PC-9 (cell line): ENCODE measurements at regions not wholly inside any gene's neighbourhood (a gene's known extent, or its start where the extent isn't known, plus 50 kb on each side); places are given as distances from the start of the nearest gene placed in this dataset.
"Not testable (repeated sequence)": the region's sequence is repeated elsewhere in the genome, so short reads cannot be mapped to it uniquely, and the experiment has no call there.

ENCODE experiments used
- BruUV-seq: library from RNA; stranded (reverse); fragments of 400-500 nt; replicated peaks from 2 replicates; lab custom pipeline; 2021; lab: Mats Ljungman, UMichigan
- CTCF ChIA-PET: fragments of 300-600 bp; sonication (Branson Sonifier 250); formaldehyde crosslinking; loops from one replicate; lab custom pipeline; 2022; ENCODE audit warnings: antibody characterized with exemption; lab: Charles Lee
- POLR2A ChIA-PET: fragments of 300-600 bp; sonication (Branson Sonifier 250); formaldehyde crosslinking; loops from one replicate; lab custom pipeline; 2022; ENCODE audit warnings: antibody characterized with exemption; ENCODE audit not compliant: unreplicated experiment; lab: Charles Lee
- DNase-seq, 2 experiments: peaks; one replicate each; pipeline versions ENCODE4 v3.0.0 to v3.0.0-alpha.2; 2015 to 2022; ENCODE audit warnings: mixed read lengths in 1 of 2
- H2AFZ ChIP-seq: fragments of 200-600 bp; sonication (generic); 2 replicates; pipeline ENCODE4 v1.8.1; 2017; ENCODE audit warnings: antibody characterized with exemption
- H3F3A ChIP-seq: fragments of 200-600 bp; sonication (generic); 2 replicates; pipeline ENCODE4 v1.8.1; 2017; ENCODE audit warnings: antibody characterized with exemption, mild to moderate bottlenecking, low read depth; ENCODE audit not compliant: insufficient read depth
- H3K27ac ChIP-seq: fragments of 200-600 bp; sonication (generic); 2 replicates; pipeline ENCODE4 v1.6.1; 2016; ENCODE audit warnings: mixed run types
- H3K27me3 ChIP-seq: fragments of 200-600 bp; sonication (generic); 2 replicates; pipeline ENCODE4 v1.6.1; 2016; ENCODE audit warnings: low read depth, mixed run types; ENCODE audit not compliant: insufficient read depth
- H3K36me3 ChIP-seq: fragments of 200-600 bp; sonication (generic); 2 replicates; pipeline ENCODE4 v1.6.1; 2016; ENCODE audit warnings: low read depth, mixed run types
- H3K4me1 ChIP-seq: fragments of 200-600 bp; sonication (generic); replicated peaks from 2 replicates; pipeline ENCODE4 v1.6.1; 2016; ENCODE audit warnings: mixed run types; ENCODE audit not compliant: insufficient read depth
- H3K4me2 ChIP-seq: fragments of 200-600 bp; sonication (generic); 2 replicates; pipeline ENCODE4 v1.6.1; 2017; ENCODE audit warnings: mixed run types
- H3K4me3 ChIP-seq: fragments of 200-600 bp; sonication (generic); 2 replicates; pipeline ENCODE4 v1.6.1; 2016; ENCODE audit warnings: mixed run types
- H3K79me2 ChIP-seq: fragments of 200-600 bp; sonication (generic); 2 replicates; pipeline ENCODE4 v1.6.1; 2017; ENCODE audit warnings: low read depth, mixed run types
- H3K9me2 ChIP-seq: fragments of 200-600 bp; sonication (generic); 2 replicates; pipeline ENCODE4 v1.8.1; 2017; ENCODE audit warnings: mild to moderate bottlenecking; ENCODE audit not compliant: insufficient read depth
- H3K9me3 ChIP-seq: fragments of 200-600 bp; sonication (generic); 2 replicates; pipeline ENCODE4 v1.8.1; 2016; ENCODE audit warnings: low read depth; ENCODE audit not compliant: insufficient read depth
- H4K20me1 ChIP-seq: fragments of 200-600 bp; sonication (generic); 2 replicates; pipeline ENCODE4 v1.8.1; 2017; ENCODE audit not compliant: insufficient read depth
- EZH2 ChIP-seq: fragments of 200-600 bp; sonication (generic); IDR thresholded peaks from 2 replicates; pipeline ENCODE4 v1.8.0; 2017; ENCODE audit warnings: antibody characterized with exemption, low read depth
- intact Hi-C: fragments of 100-400 bp; cut with micrococcal nuclease; formaldehyde crosslinking; loops from one replicate; pipeline ENCODE4 v1.10.0; 2022; ENCODE audit not compliant: unreplicated experiment
- TF ChIP-seq, protein P1 (sequence below): fragments of 200-600 bp; sonication (generic); conservative IDR thresholded peaks from 2 replicates; pipeline ENCODE4 v1.6.1; 2017; ENCODE audit warnings: mixed run types, antibody characterized with exemption, mild to moderate bottlenecking, moderate library complexity

DNA sequence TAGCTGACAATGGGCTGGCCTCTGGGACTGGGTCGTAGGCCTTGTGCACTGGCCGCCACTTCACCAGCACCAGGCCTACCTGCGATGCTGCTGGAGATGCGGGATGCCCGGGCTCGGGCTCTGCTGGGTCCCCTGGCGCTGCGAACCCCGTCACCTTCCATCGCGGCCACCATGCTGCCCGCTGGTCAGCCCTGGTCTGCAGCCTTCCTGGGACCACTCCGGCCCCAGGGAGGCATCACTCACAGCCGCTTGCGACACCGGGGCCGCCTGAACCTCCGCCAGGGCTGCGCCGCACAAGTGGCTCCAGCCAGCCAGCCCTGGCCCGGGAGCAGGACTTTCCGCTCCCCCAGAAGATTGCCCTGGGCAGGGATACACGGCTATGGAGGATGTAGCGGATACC is 78.1 kb upstream of the ZNF337 start:
- H3K27me3 ChIP-seq, H4K20me1 ChIP-seq, H3K4me1 ChIP-seq, CTCF ChIA-PET, intact Hi-C loops, H3F3A ChIP-seq, H3K9me2 ChIP-seq, POLR2A ChIA-PET, H3K36me3 ChIP-seq, H3K4me3 ChIP-seq, H3K9me3 ChIP-seq, H3K4me2 ChIP-seq, BruUV-seq, DNase-seq, H3K79me2 ChIP-seq, H2AFZ ChIP-seq, H3K27ac ChIP-seq: not testable (repeated sequence)

DNA sequence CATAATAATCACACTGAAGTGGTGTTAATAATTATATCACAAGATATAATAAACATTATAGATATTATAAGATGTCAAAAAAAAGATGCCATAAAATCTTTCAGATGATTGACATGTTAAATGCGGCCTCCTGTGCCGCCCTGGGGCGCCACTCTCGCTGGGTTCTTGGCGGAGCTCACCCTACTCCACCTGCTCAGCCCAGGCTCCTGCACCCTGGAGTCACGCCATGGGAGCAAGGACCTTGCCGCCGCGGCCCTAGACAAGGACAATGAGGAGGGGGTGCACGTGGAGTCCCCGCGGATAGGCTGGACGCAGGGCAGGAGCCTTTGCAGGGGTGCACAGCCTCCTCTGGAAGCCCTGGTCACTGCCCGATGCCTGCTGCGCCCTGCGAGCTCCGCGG is 77.5 kb upstream of the ZNF337 start:
- intact Hi-C loops, H2AFZ ChIP-seq, H3K36me3 ChIP-seq, H3K9me3 ChIP-seq, CTCF ChIA-PET, DNase-seq, H3K4me1 ChIP-seq, H4K20me1 ChIP-seq, BruUV-seq, H3F3A ChIP-seq, H3K27me3 ChIP-seq, H3K9me2 ChIP-seq, H3K4me2 ChIP-seq, H3K27ac ChIP-seq, H3K4me3 ChIP-seq, H3K79me2 ChIP-seq, POLR2A ChIA-PET: not testable (repeated sequence)

DNA sequence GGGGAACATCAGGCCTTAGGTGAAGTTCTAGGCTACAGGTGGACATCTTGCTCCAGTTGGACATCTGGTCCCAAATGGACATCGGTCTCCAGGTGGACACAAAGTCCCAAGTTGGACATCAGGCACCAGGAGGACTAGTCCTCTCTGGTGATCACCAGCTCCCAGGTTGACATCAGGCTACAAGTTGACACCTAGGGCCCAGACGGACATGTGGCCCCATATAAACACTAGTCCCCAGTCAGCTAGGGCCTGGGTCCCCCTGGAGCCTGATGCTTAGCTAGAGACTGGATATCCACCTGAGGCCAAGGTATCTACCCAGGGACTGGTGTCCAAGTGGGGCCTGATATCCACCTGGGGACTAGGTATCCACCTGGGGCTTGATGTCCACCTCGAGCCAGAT is 75.8 kb upstream of the ZNF337 start:
- H3K9me3 ChIP-seq, H4K20me1 ChIP-seq, H3K27me3 ChIP-seq, intact Hi-C loops, POLR2A ChIA-PET, H3K9me2 ChIP-seq, H3K79me2 ChIP-seq, H3K36me3 ChIP-seq, H3K4me1 ChIP-seq, H3K4me3 ChIP-seq, BruUV-seq, H3K4me2 ChIP-seq, DNase-seq, H3K27ac ChIP-seq, H3F3A ChIP-seq, H2AFZ ChIP-seq, CTCF ChIA-PET: not testable (repeated sequence)

DNA sequence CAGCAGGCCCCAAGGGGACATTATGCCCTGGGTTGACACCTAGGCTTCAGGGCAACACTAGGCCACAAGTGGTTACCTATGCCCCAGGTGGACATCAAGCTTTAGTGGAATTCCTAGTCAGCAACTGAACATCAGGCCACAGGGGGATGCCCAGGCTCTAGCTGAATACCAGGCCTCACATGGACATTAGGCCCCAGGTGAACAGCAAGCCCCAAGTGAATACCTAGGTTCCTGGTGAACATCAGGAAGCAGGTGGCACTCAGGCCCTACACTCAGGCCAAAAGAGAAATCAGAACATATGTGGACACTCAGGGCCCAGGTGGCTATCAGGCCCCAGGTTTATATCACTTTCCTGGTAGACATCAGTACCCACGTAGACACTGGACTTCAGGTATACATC is 75.2 kb upstream of the ZNF337 start:
- H3K27me3 ChIP-seq, H2AFZ ChIP-seq, H3K79me2 ChIP-seq, POLR2A ChIA-PET, H3K9me2 ChIP-seq, intact Hi-C loops, BruUV-seq, H3K4me2 ChIP-seq, H3K9me3 ChIP-seq, DNase-seq, H3K4me3 ChIP-seq, H4K20me1 ChIP-seq, H3K36me3 ChIP-seq, H3K4me1 ChIP-seq, CTCF ChIA-PET, H3K27ac ChIP-seq, H3F3A ChIP-seq: not testable (repeated sequence)

DNA sequence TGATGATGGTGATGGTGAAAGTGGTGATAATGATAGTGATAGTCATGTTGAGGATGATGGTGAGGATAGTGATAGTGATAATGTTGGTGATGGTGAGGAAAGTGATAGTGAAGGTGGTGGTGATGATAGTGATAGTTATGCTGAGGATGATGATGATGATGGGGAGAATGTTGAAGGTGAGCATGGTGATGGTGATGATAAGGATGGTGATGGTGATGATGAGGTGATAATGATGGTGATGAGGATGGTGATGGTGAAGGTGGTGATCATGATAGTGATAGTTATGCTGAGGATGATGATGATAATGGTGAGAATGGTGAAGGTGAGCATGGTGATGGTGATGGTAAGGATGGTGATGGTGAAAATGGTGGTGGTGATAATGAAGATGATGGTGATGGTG is 64.9 kb upstream of the ZNF337 start:
- ChIA-PET POLR2A (no interaction called here), CTCF (no interaction called here)
- Histone ChIP-seq H3K36me3 (no peaks in the 10 kb centered on the region), H3K9me3 (no peaks in the 10 kb centered on the region), H3K4me2 (no peak overlapping the region), H3K27me3 (no peaks in the 10 kb centered on the region; the same call in 1 of the 2 replicates), H3K27ac (no peak overlapping the region), H2AFZ (no peak overlapping the region), H3K9me2 (no peaks in the 10 kb centered on the region), H3F3A (no peaks in the 10 kb centered on the region), H3K4me1 (no peaks in the 10 kb centered on the region), H3K4me3 (no peak overlapping the region), H3K79me2 (no peaks in the 10 kb centered on the region), H4K20me1 (no peaks in the 10 kb centered on the region)
- no TSS peak for BruUV-seq
- intact Hi-C loops = no loop called here
- TF ChIP-seq EZH2 = no peak
- TF ChIP-seq, protein P1, sequence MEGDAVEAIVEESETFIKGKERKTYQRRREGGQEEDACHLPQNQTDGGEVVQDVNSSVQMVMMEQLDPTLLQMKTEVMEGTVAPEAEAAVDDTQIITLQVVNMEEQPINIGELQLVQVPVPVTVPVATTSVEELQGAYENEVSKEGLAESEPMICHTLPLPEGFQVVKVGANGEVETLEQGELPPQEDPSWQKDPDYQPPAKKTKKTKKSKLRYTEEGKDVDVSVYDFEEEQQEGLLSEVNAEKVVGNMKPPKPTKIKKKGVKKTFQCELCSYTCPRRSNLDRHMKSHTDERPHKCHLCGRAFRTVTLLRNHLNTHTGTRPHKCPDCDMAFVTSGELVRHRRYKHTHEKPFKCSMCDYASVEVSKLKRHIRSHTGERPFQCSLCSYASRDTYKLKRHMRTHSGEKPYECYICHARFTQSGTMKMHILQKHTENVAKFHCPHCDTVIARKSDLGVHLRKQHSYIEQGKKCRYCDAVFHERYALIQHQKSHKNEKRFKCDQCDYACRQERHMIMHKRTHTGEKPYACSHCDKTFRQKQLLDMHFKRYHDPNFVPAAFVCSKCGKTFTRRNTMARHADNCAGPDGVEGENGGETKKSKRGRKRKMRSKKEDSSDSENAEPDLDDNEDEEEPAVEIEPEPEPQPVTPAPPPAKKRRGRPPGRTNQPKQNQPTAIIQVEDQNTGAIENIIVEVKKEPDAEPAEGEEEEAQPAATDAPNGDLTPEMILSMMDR = no peak
- no peak for DNase-seq

DNA sequence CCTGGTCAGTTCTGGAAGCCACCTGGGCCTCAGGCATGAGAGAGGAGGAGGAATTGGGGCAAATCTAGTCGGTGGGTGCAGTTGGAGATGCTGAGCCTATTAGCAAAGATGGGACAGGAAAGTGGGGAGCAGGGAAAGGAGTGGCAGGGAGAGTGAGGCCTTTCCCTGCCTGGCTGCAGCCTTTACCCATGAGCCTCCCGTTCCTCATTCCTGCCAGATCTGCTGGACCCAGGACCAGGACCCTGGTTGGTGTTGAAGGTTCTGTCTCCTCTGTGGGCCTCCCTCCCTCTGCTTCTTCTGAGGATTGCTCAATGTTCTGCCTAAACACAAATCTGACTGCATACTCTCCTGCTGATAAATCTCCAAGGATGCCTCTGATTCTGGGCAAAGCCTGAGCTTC is 64.4 kb upstream of the ZNF337 start:
- intact Hi-C loops, BruUV-seq, H3K79me2 ChIP-seq, H3K4me2 ChIP-seq, CTCF ChIA-PET, H2AFZ ChIP-seq, H3K9me3 ChIP-seq, H3K9me2 ChIP-seq, H3K36me3 ChIP-seq, DNase-seq, H3K4me3 ChIP-seq, H3F3A ChIP-seq, H4K20me1 ChIP-seq, H3K27ac ChIP-seq, H3K4me1 ChIP-seq, H3K27me3 ChIP-seq, POLR2A ChIA-PET: not testable (repeated sequence)
